ENCODE measurements at regions not wholly inside any gene's neighbourhood (a gene's known extent, or its start where the extent isn't known, plus 50 kb on each side); places are given as distances from the start of the nearest gene placed in this dataset.

DNA sequence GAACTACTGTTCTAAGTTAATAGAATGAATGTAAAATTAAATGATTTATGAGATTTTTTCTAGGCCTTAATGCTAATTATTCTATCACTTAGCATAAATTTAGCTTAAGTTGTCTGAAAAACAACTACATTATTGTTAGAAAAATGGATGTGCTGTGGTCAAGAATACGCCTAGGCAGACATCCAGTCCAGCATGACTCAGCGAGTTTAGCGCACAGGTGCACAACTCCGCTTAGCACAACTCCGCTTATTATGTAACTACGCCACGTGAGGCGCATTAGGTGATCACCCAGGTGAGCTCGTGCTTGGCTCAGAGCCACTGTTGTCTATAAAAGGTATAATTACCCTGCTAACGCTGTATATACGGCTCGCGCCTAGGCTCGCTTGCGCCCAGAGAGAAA is 1043.6 kb upstream of the ADGRL4 start (continued):
- TF ChIP-seq, protein P1, sequence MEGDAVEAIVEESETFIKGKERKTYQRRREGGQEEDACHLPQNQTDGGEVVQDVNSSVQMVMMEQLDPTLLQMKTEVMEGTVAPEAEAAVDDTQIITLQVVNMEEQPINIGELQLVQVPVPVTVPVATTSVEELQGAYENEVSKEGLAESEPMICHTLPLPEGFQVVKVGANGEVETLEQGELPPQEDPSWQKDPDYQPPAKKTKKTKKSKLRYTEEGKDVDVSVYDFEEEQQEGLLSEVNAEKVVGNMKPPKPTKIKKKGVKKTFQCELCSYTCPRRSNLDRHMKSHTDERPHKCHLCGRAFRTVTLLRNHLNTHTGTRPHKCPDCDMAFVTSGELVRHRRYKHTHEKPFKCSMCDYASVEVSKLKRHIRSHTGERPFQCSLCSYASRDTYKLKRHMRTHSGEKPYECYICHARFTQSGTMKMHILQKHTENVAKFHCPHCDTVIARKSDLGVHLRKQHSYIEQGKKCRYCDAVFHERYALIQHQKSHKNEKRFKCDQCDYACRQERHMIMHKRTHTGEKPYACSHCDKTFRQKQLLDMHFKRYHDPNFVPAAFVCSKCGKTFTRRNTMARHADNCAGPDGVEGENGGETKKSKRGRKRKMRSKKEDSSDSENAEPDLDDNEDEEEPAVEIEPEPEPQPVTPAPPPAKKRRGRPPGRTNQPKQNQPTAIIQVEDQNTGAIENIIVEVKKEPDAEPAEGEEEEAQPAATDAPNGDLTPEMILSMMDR (IDR thresholded peaks at IDR 0.05; ENCODE audit: control extremely low read depth in 1 of 3, insufficient read depth in 1 of 3, low read depth in 1 of 3, low read length in 3 of 3), result no peak
- no peak for TF ChIP-seq SP1 (IDR thresholded peaks at IDR 0.05; ENCODE audit: low read depth, low read length)
- no peak for TF ChIP-seq KDM4A (IDR thresholded peaks at IDR 0.05; ENCODE audit: low read depth, low read length, severe bottlenecking)
- no peak for TF ChIP-seq KDM1A (IDR thresholded peaks at IDR 0.05; ENCODE audit: borderline replicate concordance, low read length)
- no peak for TF ChIP-seq KDM5A (IDR thresholded peaks at IDR 0.05; ENCODE audit: low read length)
- TF ChIP-seq CBX8 (IDR thresholded peaks at IDR 0.05; ENCODE audit: borderline replicate concordance, low read depth, low read length), result no peak
- TF ChIP-seq SRF (IDR thresholded peaks at IDR 0.05; ENCODE audit: low read depth, low read length), result no peak
- no peak for TF ChIP-seq HDAC2 (IDR thresholded peaks at IDR 0.05; ENCODE audit: borderline replicate concordance in 1 of 2, low read depth in 2 of 2, low read length in 2 of 2)
- no peak for TF ChIP-seq NRF1 (IDR thresholded peaks at IDR 0.05; ENCODE audit: low read depth, low read length)

Measured in H1 (cell line).